Activated T-cell treated with anti-CD3 and anti-CD28 coated beads, Interleukin-2, amount 50 U/mL, for 48 hours (primary cell): ENCODE measurements at regions not wholly inside any gene's neighbourhood (a gene's known extent, or its start where the extent isn't known, plus 50 kb on each side); places are given as distances from the start of the nearest gene placed in this dataset.

Source experiments
- DNase-seq, 2 experiments: peaks; one replicate each; pipeline ENCODE4 v3.0.0-alpha.2; 2020

DNA sequence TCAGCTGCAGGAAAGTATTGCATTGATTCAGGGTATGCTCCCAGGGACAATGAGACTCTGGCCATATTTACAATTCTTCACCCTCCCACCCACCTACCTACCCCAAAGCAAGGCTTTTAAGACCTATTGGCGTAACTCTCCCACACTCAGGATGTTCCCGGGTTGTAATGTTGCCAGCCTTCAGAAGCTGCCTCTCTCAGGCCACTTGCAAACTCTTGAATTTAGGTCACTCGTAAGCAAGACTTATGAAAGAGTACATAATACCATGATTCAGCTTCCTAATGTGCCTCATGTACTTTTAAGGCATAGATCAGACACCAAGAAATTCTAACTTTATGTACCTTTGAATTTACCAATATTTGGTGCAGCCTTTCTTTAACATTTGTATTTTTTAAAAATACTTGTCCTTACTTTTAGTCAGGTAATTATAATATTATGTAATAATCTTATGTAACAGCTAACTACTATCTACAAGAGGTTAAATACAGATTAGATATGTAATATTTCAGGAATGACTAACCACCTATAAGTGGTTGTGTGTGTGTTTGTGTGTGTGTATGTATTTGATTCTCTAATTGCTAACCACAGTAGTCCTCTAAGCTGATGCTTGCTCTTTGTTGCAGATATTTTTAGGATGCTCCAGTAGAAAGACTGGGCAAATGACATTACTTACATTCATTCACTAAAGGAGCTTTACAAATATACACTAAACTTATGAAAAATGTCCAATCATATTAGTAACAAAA is 630.5 kb upstream of the MEF2C start:
- no peak for DNase-seq

DNA sequence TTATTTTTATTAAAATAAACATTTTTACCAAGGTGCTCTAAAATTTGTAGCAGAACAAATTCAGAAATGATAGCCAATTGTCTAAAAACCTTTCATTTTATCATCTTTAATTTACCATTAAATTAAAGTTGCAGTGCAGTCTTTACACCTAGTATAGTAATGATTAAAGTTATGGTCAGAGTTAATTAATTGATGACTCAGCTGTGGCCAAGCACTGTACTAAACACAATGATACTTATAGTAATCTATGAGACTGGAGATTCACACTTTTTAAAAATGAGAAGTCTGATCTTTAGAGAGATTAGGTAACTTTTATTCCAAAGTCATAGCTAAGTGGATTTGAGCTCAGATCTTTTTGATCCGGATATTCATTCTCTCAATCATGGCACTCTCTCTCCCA is 621.1 kb upstream of the MEF2C start:
- DNase-seq = no peak

DNA sequence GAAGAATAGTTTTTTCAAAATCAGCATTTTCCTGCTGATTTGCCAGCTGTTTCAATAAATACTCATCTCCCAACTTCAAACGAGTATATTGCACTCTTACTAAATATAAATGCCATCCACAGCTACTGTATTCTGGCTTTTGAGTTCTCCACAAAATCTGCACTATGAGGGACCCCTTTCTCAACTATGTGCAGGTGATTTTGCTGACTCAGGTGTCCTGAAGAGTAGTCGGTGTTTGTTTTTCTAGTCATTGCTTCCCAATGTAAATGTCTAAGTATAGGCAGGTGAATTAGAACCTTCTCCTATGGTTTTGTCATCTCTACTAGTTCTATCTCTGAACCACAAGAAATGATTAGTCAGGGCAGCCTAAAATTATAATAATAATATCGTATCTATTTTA is 616.8 kb upstream of the MEF2C start:
- no peak for DNase-seq

DNA sequence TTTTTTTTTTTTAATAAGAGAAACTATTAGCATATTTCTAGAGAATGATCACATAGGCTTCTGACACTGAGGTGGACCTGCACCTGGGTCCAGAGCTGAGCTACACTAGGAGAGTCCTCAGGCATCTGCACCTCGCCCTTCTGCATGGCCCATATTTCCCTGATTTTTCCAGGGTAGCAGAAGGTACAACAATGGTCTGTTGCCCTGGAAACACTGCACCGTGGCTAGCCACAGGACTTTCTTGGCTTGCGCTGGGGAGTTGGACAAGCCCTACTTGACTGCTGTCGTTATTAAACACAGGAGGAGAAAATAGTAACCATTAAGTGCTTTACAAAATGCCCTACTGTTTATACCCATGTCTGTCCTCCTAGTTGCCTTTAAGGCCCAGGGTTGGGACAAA is 615.7 kb upstream of the MEF2C start:
- DNase-seq = no peak

DNA sequence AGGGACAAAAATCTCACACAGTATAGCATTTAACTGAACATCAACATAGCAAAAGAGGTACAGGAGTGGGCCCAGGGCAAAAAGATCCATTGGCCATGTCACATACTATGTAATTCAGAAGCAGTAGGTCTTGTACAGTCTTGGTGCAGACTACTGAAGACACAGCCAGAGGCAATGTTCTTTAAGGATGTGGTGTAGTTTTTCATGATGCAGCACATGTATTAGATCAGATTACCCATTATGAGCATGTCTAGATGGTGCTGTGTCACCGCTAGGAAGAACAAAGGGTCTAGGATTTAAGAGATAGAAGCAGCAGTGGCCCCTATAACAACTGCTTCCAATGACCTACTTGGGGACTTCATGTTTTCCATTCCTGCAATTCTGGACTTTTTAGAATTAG is 610.4 kb upstream of the MEF2C start:
- DNase-seq = no peak

DNA sequence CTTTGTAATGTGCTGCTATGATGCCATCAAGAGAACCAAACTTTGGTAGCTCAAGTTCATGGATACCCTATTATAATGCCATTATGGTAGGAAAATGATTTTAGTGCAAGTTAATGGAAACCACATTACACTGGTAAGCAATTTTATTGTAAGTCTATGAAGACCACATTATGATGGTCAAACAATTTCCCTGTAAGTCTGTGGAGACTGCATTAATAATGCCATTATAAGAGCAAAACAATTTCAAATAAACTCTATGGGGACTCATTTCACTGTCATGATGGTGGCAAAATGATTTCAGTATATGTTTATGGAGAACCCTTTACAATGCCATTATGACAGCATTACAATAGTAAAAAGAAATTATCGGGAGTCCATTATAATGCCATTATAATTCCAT is 602.0 kb upstream of the MEF2C start:
- no peak for DNase-seq

DNA sequence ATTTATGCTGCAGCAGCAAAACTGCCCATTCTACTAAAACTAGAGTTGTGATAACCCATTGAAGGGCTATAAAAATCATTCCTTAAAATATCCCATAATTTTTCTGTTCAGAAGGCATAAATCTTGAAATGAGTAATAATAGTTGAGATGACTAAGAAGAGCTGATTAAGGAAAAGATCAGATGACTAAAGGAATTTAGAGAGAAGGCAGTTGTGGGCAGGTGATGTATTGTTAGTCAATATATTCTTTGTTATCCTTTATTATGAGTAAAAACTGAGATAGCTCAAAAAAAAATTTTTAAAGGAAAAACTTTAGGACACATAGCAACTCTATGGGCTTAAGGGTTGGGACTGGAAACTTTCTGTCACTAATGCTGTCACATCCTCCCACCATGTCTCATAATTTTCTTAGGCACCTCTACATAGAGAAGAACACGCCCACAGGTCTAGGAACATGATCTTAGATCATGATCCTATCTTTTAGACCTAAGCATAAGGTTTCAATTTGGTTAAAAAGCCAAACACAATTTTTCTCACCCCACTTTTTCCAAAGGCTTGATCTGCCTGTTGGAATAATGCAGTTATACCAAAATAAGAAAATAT is 597.5 kb upstream of the MEF2C start:
- no peak for DNase-seq

DNA sequence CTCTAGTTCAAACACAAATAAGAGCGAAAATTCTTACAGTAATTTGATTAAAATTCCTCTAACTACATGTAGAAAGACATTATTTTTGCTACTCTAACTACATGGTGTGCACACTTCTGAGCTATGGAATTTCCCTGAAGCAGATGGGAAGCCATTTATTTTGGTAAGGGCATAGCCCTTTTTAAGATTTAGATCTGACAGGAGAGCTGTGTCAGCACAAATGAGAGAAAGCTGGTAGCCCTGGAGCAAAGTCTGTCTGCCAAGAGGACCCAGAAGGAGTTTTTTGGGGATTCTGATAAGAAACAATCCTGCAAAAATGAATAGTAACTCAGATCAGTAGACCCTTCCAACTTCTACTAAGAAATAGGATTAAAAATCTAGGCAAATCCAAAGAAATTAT is 595.9 kb upstream of the MEF2C start:
- DNase-seq = no peak

DNA sequence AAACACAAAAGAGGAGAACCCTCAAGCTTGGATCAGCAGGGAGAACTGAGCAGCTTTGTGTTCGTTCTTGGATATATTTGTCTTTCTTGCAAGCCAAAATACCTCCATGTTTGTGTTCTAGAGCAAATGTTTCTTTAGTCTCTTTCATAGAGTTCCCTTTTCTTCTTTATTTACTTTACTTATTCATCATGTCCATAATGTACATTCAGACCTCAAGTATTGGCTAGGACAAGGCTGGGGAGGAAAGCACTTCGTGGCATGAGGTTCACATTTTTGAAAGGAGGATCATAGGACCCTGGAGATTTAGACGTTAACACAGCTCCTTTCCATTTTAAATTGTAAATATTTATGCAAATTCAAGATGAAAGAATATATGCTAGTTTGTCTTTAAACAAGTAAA is 590.2 kb upstream of the MEF2C start:
- no peak for DNase-seq

DNA sequence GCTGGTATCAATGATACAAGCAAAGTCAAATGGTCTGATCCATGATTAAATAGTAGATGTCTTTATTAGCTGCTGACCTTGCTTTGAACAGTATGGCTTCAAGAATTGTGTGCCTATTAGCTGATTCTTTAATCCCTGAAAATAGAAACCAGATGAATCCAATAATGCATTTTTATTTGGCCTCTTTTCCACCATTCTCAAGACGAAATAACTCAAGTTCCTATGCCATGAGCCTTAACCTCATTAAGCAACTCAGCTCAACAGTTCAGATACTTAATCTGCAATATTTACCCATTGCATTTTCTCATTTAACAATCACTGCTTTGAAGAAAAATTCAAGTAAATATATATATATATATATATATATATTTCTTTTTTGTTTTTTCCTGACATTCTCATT is 588.6 kb upstream of the MEF2C start:
- DNase-seq = no peak

DNA sequence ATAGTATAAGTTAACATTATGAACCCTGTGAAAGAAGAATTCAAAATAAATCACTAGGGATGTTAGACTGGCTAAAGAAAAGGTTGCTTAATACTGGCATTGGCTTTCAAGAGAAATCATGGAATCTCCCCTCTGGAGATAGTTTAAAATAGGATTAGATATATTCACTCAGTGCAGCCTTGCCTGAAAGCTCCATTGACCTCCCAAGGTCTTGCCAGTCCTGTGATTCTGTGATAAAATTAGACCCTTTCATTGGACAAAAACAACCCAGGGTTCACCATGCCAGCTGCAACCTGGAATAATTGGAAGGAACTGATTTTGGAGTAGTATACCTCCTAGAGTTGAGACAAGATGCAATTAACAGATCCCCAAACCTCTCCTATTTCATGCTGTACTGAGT is 588.1 kb upstream of the MEF2C start:
- DNase-seq = no peak

DNA sequence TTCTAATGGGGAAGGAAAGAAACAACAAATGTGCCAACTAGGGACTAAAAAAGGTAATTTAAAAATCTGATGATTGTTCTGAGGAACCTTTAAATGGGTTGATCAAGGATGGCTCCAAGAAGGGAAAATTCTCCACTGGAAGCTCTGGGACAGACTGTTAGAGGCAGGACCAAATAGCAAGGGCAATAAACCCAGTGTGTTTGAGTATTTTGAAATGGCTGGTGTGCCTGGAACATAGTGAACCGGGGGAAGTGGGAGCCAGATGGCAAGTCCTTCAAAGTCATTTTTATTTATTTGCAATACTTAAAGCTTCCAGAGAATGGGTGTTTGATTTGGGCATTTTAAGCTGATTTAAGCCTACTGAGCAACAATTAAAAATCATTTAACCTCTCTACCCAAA is 587.7 kb upstream of the MEF2C start:
- no peak for DNase-seq

DNA sequence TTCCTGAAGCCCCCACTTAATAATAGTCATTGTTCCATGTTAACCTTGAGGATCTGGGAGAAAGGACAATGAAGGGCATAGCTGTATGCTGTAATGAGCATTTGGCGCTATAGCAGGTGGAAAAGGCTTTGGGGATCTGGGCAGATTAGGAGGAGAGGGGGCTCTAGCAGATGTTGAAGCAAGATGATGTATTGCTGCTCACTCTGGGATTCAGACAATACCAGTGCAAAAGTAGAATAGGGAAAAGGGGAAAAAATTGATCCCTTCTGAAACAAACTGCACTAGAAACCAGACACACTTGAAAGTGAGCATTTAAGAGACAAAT is 575.3 kb upstream of the MEF2C start:
- no peak for DNase-seq

DNA sequence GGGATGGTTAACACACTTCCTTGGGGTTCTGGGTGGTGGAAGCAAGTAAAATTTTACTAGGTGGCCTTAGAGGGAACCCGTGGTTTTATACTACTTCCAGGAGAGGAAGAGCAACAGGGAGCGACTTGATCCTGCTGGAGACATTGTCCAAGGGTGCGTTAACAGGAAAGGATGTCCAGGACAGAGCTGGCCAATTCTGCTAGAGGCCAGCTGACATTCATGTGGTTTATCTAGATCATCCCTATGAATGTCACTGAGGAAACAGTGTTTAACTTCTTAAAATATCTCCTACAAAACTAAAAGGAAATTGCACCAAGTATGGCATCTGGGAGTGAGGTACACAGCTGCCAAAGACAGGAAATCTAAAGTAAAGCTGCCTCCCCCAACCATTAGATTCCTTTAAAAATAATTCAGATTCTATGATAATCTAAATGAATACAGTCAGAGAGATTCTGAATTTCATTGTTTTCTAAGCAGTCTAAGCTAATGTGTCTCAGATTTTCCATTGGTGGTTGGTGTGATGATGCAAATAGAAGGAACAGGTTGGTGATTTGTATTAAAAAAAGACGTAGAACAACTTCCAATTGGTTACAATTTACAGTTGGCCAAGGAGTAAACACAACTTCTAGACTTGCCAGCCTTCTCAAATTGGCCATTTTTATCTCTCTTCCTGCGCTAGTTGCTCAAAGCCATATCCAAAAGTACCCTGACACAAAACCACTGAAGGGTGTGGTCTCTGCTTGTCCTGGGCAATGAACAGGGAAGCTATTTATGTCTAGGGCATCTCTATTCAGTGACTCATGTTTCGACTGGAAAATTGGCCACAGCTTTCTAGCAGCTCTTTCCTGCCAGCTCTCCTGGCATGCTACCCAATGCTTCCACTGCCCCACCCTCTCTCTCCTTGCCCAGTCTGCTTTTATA is 574.7 kb upstream of the MEF2C start:
- DNase-seq = no peak

DNA sequence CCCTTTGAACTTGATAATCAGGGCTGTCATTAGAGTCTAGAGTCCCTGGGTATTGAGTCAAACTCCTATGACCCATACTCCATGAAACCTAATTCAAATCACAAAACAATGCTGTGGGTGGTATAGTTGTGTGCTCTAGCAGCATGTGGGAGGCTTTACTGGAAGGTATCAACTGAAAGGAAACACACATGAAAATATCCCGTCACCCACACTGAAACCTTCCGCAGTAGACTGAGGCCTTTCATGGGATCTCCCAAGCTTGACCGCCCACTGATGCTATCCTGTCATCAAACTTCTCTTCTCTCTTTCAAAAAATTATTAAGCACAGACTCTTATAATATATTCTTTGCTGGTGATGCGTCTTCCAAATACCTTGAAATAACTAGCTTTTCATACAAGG is 569.1 kb upstream of the MEF2C start:
- DNase-seq = no peak

DNA sequence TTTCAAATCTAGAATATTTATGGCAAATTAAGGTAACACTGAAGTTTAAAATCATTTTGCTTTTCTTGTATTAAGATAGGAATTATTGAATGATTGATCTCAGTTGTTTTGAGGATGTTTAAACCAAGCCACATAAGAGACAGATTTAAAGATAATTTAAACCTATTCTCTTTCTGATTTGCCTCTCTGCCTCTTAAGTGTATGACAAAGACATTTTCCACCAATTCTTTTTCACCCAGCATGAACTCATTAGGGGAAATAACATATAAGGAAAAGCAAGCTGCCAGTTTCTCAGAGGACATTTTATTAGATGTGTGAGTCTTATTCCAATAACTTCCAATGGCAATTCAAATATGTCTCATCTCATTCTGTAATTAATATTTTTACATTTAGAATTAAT is 568.3 kb upstream of the MEF2C start:
- no peak for DNase-seq

DNA sequence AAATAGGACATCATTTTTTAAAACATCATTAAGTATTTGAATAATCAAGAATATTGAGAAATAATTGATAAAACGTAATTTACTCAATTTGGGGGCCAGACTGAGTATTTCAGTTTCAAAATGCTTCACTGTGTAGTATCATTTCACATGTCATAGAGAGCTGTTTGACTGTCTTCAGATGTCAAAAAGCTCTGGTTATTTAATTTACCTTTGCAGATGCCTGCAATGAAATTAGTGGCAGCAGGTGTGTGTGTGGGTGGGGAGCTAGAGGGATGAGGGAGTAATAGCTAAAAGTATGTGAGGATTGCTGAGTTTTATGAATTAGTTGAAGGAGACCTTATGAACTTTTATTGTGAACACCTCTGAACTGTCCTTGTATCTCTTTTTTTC is 567.2 kb upstream of the MEF2C start:
- DNase-seq = no peak

DNA sequence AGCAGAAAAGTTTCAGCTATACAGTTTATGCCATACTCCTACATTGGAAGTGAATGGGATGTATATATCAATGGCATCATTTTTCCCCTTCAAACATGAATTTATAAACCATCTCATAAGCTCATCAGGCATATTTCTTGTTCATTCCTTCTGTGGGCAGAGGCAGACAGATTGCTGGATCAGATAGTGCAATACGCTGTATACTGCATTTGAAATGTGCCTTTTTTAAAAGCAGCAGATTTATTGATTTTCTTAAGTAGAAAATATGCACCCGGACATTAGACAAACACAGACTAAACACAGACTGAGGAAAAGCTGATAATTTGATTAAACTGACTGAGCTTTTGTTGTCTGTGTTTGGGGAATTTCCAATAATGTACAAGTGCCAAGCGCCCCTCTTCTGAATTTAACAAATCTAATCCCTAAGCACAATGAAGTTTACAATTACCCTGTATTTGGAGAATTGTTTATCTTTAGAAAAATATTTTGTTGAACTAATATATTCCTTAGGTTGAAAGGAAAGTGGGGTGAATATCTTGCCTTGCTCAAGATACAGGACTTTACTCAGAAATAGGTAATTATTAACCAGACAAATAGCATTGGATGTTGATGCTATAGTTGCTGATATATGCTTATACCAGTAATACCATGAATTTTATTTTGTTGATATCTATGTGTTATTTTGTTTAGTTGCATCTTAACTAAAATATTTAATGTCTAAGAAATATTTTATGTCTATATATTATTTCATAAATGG is 566.6 kb upstream of the MEF2C start:
- DNase-seq = no peak

DNA sequence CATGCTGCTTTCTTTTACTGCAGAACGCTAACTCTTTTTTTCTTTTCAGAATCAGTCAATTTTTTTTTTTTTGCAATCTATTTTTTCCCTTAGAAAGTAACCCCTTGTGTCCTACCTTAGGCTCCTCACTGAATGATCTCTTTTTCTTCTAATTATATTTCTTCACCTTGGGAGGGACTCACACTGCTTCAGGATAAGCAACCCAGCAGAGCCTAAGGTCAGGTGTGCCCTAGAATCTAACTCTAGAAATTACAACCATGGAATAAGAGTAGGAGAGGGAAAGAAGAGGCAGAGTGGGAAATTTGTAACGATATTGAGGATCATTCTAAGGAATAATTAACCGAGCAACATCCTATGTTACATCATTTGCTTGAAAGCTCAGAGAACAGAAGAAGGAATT is 564.0 kb upstream of the MEF2C start:
- no peak for DNase-seq

DNA sequence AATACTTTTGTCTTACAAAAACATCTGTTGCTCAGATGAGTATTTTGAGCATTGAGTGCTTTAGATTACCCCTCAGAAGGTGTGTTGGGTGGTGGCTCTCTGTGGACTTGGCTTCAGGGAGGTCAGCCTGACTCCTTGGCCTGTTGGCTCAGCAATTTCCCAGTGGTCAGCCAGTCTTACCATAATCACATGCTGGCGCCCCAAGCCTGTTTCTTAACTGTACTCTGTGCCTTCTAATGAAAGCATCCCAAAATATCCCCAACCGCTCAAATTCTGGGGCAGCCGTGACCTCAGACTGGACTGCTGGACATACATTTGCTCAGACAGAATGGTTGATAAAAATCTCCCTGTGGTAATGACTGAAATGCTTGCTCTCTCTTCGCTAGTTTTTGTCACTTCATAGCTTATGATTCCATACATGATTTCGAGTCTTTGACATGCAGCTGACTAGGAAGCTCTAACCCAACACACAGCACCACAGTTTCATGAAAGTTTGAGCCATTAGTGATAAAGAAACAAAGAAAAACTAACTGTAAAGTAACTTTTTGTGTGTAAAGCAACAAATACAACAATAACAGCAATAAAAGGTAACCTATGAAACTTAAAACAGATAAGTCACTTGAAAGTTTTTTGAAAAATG is 562.2 kb upstream of the MEF2C start:
- no peak for DNase-seq

DNA sequence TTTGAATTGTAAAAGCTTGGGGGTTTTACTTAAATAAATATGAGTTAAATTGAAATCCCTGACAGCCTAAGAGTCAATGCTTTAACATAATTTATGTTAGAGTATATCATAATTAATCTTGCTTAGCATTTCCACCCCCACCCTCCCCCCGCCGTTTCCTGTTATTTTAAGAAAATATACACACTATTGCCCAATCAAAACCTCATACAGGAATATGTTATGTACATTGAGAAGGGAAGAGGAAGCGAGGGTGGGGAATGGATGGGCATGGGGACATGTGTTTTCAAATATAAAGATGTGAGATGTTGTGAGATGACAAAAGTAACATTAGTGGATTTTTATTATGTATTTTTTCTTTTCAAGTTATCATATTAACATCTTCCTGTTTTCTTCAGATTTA is 561.1 kb upstream of the MEF2C start:
- no peak for DNase-seq

DNA sequence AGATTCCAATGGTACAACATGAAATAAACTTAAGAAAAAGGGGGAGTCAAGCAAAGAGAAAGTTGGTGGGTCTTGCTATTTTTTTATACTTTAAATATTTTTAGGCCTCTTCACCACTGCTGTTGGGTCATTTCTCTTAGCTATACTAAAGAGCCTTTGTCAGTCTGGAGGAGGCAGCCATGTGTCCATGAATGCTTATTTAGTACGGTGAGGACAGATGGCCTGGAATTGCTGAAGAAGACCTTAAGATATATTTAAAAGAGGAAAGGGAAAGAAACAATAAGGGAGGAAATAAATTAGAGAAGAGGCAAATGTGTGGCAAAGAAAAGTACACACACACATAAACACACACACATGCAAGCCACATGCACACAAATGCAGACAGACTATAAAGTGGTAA is 560.5 kb upstream of the MEF2C start:
- no peak for DNase-seq

DNA sequence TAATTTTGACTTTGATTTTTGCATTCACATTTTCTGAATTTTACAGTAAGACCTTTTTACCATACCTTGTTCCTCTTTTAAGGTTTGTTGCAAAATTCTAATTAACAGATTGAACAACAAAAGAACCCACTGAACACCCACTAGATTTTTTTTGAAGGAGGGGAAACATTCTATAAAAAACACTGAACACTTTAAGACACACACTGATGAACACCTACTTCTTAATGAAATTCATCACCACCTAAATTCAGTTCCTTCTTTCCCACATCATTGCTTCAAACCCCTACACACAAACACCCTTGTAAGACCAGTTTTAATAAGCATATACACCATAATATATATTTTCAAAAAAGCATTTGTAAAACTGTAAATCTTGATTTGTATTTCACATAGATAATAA is 559.0 kb upstream of the MEF2C start:
- no peak for DNase-seq
